IPS-20b (cell line): ENCODE measurements at regions not wholly inside any gene's neighbourhood (a gene's known extent, or its start where the extent isn't known, plus 50 kb on each side); places are given as distances from the start of the nearest gene placed in this dataset.

ENCODE experiments used
- H3K27ac ChIP-seq: one replicate; pipeline ENCODE4 v1.5.1; 2013; ENCODE audit warnings: low read length
- H3K27me3 ChIP-seq: 2 replicates; pipeline ENCODE4 v1.6.1; 2013; ENCODE audit warnings: mild to moderate bottlenecking, low read length, inconsistent platforms; ENCODE audit not compliant: insufficient read depth
- H3K36me3 ChIP-seq: 2 replicates; pipeline ENCODE4 v1.6.1; 2013; ENCODE audit warnings: low read depth, mild to moderate bottlenecking, inconsistent platforms, low read length, moderate library complexity; ENCODE audit not compliant: insufficient read depth
- H3K4me1 ChIP-seq: 2 replicates; pipeline ENCODE4 v1.6.1; 2013; ENCODE audit warnings: mild to moderate bottlenecking, control low read depth, inconsistent platforms, low read length, moderate library complexity; ENCODE audit not compliant: insufficient read depth
- H3K4me3 ChIP-seq: 2 replicates; pipeline ENCODE4 v1.5.1; 2013; ENCODE audit warnings: mild to moderate bottlenecking, low read length, inconsistent platforms
- H3K9ac ChIP-seq: 2 replicates; pipeline ENCODE4 v1.6.1; 2013; ENCODE audit warnings: low read depth, mild to moderate bottlenecking, inconsistent platforms, low read length, moderate library complexity
- H3K9me3 ChIP-seq: 2 replicates; pipeline ENCODE4 v1.6.1; 2013; ENCODE audit warnings: mild to moderate bottlenecking, low read depth, low read length, inconsistent platforms; ENCODE audit not compliant: insufficient read depth

DNA sequence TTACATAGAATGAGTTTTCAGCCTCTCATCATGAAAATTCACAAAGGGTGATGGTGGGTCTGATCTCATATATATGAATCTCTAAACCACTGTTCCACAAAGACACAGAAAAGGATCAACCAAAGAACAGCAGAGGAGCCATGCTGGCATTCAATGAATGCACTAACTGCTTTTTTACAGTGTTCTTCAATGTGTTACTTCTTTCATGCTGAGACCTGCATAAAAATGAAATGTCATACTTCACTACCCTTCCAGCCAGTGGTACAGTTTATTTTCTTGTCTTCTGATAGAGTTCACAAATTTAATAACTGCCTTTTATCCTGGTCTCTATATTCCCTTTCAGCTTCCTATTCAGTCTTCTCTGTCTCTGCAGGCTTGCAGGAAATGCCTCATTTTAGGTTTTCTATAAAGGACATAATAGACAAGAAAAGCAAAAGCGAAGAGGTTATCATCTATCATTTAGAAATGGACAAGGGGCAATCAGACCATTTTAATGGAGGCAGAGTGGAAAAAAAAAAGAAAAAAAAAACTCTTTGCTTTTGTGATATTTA lies 836.7 kb upstream of the FOXG1 start:
- Histone ChIP-seq H3K36me3 (no peaks in the 10 kb centered on the region), H3K9me3 (no peaks in the 10 kb centered on the region), H3K4me1 (peaks cover 7% of the 10 kb centered on the region; the same call in 1 of the 2 replicates), H3K4me3 (no peak overlapping the region), H3K9ac (no peak overlapping the region), H3K27ac (no peak overlapping the region), H3K27me3 (no peaks in the 10 kb centered on the region)

DNA sequence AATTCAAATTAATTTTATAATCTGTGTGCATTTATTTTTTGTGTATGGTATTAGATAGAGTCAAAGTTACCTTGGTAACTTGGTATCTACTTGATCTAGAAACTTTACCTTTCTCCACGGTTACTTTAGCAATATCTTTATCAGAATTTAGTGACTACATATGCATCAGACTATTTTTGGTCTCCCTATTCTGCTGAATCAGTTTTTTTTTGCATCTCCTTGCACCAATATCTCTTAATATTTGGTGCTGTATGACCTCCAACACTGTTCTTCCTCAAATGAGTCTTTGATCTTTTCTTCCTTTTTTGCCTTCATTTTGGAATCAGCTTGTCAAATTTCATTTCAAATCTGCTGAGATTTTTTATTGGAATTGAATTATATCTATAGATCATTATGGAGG lies 828.2 kb upstream of the FOXG1 start:
- Histone ChIP-seq H3K27me3 (no peaks in the 10 kb centered on the region), H3K36me3 (no peaks in the 10 kb centered on the region), H3K9ac (no peak overlapping the region), H3K27ac (no peak overlapping the region), H3K9me3 (no peaks in the 10 kb centered on the region; the same call in 1 of the 2 replicates), H3K4me3 (no peak overlapping the region), H3K4me1 (no peaks in the 10 kb centered on the region)

DNA sequence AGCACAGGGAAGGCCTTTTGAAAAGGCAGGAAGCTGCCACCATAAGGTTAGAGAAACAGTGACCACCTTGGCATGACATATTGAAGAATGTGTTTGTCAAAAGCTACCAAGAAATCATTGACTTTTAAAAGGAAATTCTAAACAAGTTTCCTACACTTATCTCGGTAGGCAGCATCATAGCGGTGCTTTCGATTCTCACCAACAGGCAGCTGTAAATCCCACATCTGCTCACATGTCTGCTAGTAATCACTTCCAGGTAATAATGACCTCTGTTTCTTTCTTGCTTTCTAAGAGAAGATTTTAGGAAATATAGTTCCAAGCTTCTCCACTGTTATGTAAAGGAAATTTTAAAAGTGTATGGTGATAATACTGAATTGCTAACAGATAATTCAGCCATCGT lies 821.1 kb upstream of the FOXG1 start:
- Histone ChIP-seq H3K9ac (no peak overlapping the region), H3K9me3 (no peaks in the 10 kb centered on the region), H3K4me1 (no peaks in the 10 kb centered on the region), H3K4me3 (no peak overlapping the region), H3K27ac (no peak overlapping the region), H3K36me3 (no peaks in the 10 kb centered on the region), H3K27me3 (no peaks in the 10 kb centered on the region)

DNA sequence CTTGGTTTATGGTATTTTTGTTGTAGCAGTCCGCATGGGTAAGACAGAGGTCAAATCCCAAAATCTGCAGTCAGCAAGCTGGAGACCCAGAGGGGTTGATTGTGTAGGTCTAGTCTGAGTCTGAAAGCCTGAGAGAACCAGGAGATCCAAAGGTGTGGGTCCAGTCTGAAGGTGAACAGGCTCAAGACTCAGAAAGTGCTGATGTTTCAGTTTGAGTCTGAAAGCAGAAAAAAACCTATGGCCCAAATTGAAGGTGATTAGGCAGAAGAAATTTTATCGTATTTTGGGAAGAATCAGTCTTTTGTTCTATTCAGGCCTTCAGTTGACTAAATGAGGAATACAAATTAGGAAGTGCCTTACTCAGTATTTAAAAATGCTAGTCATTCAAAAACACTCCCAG lies 807.8 kb upstream of the FOXG1 start:
- no peak overlapping the region for H3K9ac ChIP-seq
- no peaks in the 10 kb centered on the region for H3K4me1 ChIP-seq
- no peak overlapping the region for H3K4me3 ChIP-seq
- no peaks in the 10 kb centered on the region for H3K27me3 ChIP-seq
- no peaks in the 10 kb centered on the region for H3K9me3 ChIP-seq
- no peaks in the 10 kb centered on the region for H3K36me3 ChIP-seq
- H3K27ac ChIP-seq, result no peak overlapping the region

DNA sequence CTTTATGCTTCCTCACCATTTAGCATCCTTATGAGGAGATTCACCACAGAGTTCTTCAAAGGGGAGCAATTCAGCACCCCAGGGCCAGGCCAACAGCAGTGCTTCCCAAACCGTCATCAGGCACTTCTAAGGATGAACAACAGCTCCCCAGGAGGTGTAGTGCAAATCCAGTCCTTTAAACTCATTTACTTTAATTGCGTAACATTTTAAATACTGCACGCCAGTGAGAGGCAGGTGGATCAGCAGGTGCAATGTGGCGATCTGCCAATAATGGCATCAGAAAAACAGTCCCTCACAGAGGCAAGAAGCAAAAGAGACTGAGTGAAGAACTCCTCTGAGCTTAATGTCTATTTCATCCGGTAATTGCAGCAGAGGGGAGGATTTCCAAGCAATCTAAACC lies 770.9 kb upstream of the FOXG1 start:
- Histone ChIP-seq H3K36me3 (no peaks in the 10 kb centered on the region), H3K4me3 (no peak overlapping the region), H3K27me3 (no peaks in the 10 kb centered on the region), H3K9me3 (no peaks in the 10 kb centered on the region), H3K4me1 (no peaks in the 10 kb centered on the region; the same call in 1 of the 2 replicates), H3K9ac (no peak overlapping the region), H3K27ac (peak overlapping the region; percentile 28)

DNA sequence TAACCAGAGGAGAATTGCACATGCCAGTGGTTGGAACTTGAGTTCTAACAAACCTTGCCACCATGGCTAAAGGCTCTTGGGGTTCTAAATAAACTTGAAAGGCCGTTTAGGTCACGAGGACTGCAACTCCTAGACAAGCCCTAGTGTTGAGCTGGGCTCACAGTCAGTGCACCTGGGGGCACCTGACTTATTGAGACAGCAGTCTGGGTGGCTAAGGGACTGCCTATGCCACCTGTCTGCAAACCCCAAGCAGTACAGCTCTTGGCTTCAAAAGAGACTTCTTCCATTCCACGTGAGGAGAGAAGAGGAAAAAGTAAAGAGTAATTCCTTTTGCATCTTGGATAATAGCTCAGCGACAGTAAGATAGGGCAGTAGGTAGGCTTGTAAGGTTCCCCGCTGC lies 765.6 kb upstream of the FOXG1 start:
- Histone ChIP-seq H3K9me3 (peaks cover 3% of the 10 kb centered on the region; the same call in 1 of the 2 replicates), H3K9ac (no peak overlapping the region), H3K27me3 (no peaks in the 10 kb centered on the region), H3K4me1 (no peaks in the 10 kb centered on the region), H3K27ac (no peak overlapping the region), H3K4me3 (no peak overlapping the region), H3K36me3 (no peaks in the 10 kb centered on the region)

DNA sequence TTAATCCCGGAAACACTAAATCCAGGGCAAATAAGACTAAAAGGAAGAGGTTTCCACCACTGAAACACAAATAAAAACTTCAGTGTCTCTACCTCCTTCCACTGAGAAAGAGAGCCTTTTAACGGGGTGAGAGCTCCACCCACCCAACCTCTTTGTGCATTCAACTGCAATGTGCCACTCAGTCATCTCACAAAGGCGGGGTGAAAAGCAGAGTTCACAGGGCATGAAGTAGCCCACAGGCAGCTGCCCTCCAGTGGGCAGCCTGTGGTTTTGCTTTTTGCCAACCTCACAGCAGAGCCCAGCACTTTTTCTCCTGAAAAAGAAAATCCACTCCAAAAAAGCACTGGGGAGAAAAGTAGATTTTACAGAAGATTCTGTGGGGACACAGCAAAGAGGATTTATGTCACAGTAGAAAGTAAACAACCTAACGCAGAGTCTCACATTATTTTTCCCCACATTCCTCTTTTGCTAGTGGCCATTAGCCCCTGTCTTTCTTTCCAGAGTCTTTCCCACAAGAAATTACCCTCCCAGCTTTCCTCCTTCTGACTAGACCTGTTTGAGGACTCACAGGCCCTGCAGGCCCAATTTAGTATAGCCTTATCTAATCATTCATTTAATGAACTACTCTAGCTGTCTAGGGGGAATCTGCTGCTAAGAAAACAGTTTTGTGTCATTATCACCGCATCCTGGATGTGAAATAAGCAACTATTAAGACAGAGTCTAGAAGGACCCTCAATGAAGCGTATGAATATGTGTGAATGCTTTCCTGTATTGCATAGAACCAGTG lies 753.8 kb upstream of the FOXG1 start:
- Histone ChIP-seq H3K4me1 (no peaks in the 10 kb centered on the region), H3K27me3 (no peaks in the 10 kb centered on the region), H3K36me3 (no peaks in the 10 kb centered on the region), H3K27ac (no peak overlapping the region), H3K9ac (no peak overlapping the region), H3K9me3 (no peaks in the 10 kb centered on the region), H3K4me3 (no peak overlapping the region)

DNA sequence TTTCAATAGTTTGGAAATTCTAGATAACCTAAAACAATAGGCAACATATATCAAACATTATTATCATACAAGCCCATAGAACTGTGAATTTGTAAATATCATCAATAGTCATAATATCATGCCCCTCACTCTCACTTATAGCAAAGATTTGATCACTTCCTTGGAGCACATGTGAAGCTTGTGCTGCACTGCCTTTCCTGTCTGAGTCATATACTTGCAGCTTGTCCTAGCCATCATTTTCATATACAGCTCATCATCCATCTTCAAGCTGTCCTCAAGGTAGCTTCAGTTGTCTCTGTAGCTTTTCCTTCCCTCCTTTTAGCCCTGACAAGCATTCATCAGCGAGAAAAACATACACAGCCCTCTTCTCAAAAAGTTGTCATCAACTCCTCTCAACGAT lies 746.5 kb upstream of the FOXG1 start:
- H3K9me3 ChIP-seq, result no peaks in the 10 kb centered on the region
- H3K9ac ChIP-seq, result no peak overlapping the region
- no peaks in the 10 kb centered on the region for H3K27me3 ChIP-seq
- no peak overlapping the region for H3K4me3 ChIP-seq
- no peaks in the 10 kb centered on the region for H3K36me3 ChIP-seq
- H3K27ac ChIP-seq, result no peak overlapping the region
- no peaks in the 10 kb centered on the region for H3K4me1 ChIP-seq

DNA sequence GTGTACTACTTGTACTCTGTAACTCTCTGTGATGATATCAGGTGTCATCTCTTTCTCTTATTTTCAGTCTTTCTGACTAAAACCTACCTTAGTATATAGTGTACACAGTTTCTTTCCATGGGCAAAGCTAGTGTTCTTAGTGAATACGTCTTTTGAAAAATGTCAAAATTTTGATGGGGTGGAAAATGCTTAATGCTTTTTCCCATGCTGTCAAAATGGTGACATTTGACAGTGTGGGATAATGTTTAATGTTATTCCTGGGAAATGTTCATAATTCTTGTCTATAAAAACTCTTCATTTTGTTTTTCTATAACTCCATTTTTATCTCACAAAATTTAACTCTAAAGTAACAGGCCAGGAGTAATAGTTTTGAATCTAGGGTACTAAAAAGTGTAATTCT lies 742.7 kb upstream of the FOXG1 start:
- no peak overlapping the region for H3K27ac ChIP-seq
- H3K27me3 ChIP-seq, result no peaks in the 10 kb centered on the region
- H3K9me3 ChIP-seq, result no peaks in the 10 kb centered on the region
- no peak overlapping the region for H3K9ac ChIP-seq
- H3K4me3 ChIP-seq, result no peak overlapping the region
- H3K36me3 ChIP-seq, result no peaks in the 10 kb centered on the region
- H3K4me1 ChIP-seq, result no peaks in the 10 kb centered on the region

DNA sequence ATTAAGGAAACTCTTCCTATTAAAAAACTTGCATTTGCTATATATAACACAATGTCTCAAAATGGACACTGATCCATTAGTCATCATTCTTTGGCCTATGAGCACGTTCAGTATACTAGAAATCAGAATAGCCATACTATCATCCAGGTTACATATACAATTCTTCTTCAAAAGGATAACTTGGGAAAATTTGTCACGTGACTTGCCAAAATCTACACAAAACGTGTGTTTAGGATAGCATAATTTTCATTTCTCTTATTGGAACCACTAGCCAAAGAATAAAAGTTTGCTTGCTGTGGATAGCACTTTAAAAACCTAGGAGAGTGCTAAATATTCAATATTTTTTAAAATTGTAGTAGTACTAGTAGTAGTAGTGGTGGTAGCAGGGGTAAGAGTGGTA lies 714.3 kb upstream of the FOXG1 start:
- H3K36me3 ChIP-seq, result no peaks in the 10 kb centered on the region
- H3K27me3 ChIP-seq, result no peaks in the 10 kb centered on the region
- no peaks in the 10 kb centered on the region for H3K4me1 ChIP-seq
- no peak overlapping the region for H3K4me3 ChIP-seq
- no peak overlapping the region for H3K27ac ChIP-seq
- no peaks in the 10 kb centered on the region for H3K9me3 ChIP-seq
- no peak overlapping the region for H3K9ac ChIP-seq

DNA sequence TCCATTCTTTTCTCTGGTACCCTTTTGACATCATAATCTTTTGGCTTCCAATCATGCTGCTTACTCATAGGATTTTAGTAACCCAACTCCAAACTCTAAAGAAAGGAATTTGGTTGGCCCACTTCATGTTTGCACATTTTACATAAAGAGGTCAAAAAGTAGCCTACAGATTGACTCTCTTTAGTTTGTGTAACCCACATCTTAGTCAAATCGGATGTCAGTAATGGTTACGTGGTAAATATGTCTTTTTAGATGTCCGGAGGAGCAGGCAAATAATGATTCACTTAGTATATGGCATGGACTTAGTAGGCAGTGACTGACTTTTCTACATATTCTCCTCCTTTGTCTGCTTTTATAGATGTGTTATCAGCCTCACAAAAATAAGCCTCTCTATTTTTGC lies 711.6 kb upstream of the FOXG1 start:
- no peaks in the 10 kb centered on the region for H3K36me3 ChIP-seq
- H3K27ac ChIP-seq, result no peak overlapping the region
- no peak overlapping the region for H3K9ac ChIP-seq
- no peak overlapping the region for H3K4me3 ChIP-seq
- no peaks in the 10 kb centered on the region for H3K9me3 ChIP-seq
- peaks cover 6% of the 10 kb centered on the region; the same call in 1 of the 2 replicates for H3K4me1 ChIP-seq
- H3K27me3 ChIP-seq, result no peaks in the 10 kb centered on the region
